ENCODE measurements at regions not wholly inside any gene's neighbourhood (a gene's known extent, or its start where the extent isn't known, plus 50 kb on each side); places are given as distances from the start of the nearest gene placed in this dataset.

- no peak for TF ChIP-seq POLR2A (IDR thresholded peaks at IDR 0.05)
- TF ChIP-seq CTCF (IDR thresholded peaks at IDR 0.05) = no peak
Measured at GRCh38 chr2:225184948-225185347, 142.7 kb upstream of the DOCK10 start.

Measured in adrenal gland (tissue), 5 donors.